Adrenal gland (tissue), 9 donors: ENCODE measurements at regions not wholly inside any gene's neighbourhood (a gene's known extent, or its start where the extent isn't known, plus 50 kb on each side); places are given as distances from the start of the nearest gene placed in this dataset.
"Not testable (repeated sequence)": the region's sequence is repeated elsewhere in the genome, so short reads cannot be mapped to it uniquely, and the experiment has no call there.

Source experiments
- DNase-seq, 7 donors: peaks; one replicate each; pipeline ENCODE4 v3.0.0-alpha.2; 2019 to 2020
- H3K27ac ChIP-seq, 5 donors: fragments of 200-600 bp; sonication (generic) in 4 of 5; 1 replicate in 3 of 5; 2 replicates in 2 of 5; pipeline versions ENCODE4 v1.5.1 to v1.8.0; 2016 to 2020; ENCODE audit warnings: mild to moderate bottlenecking in 1 of 5
- H3K27me3 ChIP-seq: fragments of 200-600 bp; 2 replicates; pipeline ENCODE4 v1.8.0; 2021
- H3K36me3 ChIP-seq, 2 donors: fragments of 200-600 bp; replicated peaks in 1 of 2; 1 replicate in 1 of 2; 2 replicates in 1 of 2; pipeline versions ENCODE4 v1.5.1 to v1.8.0; 2018 to 2022
- H3K4me1 ChIP-seq, 2 donors: fragments of 200-600 bp; replicated peaks in 1 of 2; 1 replicate in 1 of 2; 2 replicates in 1 of 2; pipeline versions ENCODE4 v1.5.1 to v1.8.0; 2018 to 2021
- H3K4me3 ChIP-seq, 4 donors: fragments of 200-600 bp; sonication (generic) in 3 of 4; one replicate each; pipeline ENCODE4 v1.5.1; 2016 to 2018
- H3K9me3 ChIP-seq, 3 donors: fragments of 200-600 bp; sonication (generic) in 1 of 3; replicated peaks in 1 of 3; 1 replicate in 2 of 3; 2 replicates in 1 of 3; pipeline versions ENCODE4 v1.5.1 to v1.8.0; 2016 to 2021
- POLR2A ChIP-seq, 2 donors: fragments of 450-650 bp; IDR thresholded peaks; one replicate each; pipeline ENCODE4 v1.6.1; 2017; ENCODE audit warnings: antibody characterized with exemption in 2 of 2, mild to moderate bottlenecking in 2 of 2, moderate library complexity in 1 of 2
- WGBS, 4 donors: extraction: QIAGEN DNeasy Blood & Tissue Kit in 2 of 4; methylation state at CpG; one replicate each; pipeline versions ENCODE4 v1.1.5 to v1.1.7; 2013 to 2017; 5-methylcytosine and 5-hydroxymethylcytosine counted together
- intact Hi-C, 2 donors: fragments of 100-400 bp; cut with DNase I; formaldehyde crosslinking; loops; one replicate each; pipeline versions ENCODE4 v1.14.1 to v1.15.0; 2022 to 2023
- TF ChIP-seq, protein P1 (sequence below), 6 experiments: fragments of 450-650 bp in 4 of 6; fragments of 200-600 bp in 2 of 6; sonication (generic) in 1 of 6; IDR thresholded peaks; 1 replicate in 5 of 6; 2 replicates in 1 of 6; pipeline versions ENCODE4 v1.5.1 to v1.8.0; 2016 to 2021; ENCODE audit warnings: antibody characterized with exemption in 6 of 6, mild to moderate bottlenecking in 2 of 6, moderate library complexity in 1 of 6
- donor health status: healthy with polysubstance abuse.
- donor health status: Bipolar disorder and iron deficiency.
- donor health status: DM: yes; HTN: yes; CAD: no.
- donor health status: DM: no; HTN: no; CAD: no.
- donor health status: DM: no; HTN: no; CAD: no.

DNA sequence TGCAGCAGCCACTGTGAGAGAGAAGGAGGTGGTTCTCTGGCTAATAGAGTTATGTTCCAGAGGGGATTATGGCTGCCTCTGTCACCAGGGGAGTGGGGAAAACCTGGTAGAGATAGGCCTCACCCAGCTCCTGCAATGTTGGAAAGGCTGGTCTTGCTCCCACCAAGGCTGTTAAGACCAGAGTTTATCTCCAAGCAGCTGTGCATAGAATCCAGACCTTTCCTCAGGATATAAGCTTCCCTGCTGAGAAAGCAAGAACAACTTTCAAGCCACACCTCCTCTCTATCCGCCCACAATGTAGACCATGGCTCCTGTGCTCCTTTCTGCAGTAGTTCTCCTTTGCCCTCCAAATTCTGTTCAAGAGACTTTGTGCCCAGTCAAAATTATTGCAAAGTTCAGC, 1375.4 kb downstream of the REEP3 start:
- H3K27me3 ChIP-seq = no peaks in the 10 kb centered on the region
- intact Hi-C loops = no loop called here
- no peak overlapping the region for H3K27ac ChIP-seq
- H3K9me3 ChIP-seq = no peaks in the 10 kb centered on the region
- no peak for DNase-seq
- no peaks in the 10 kb centered on the region for H3K36me3 ChIP-seq
- no peaks in the 10 kb centered on the region for H3K4me1 ChIP-seq
- 77 to 100% (median 84%) methylated on average over 1 of the region's 1 CpG for WGBS, 4 donors
- no peak overlapping the region for H3K4me3 ChIP-seq
- no peak for TF ChIP-seq POLR2A (IDR thresholded peaks at IDR 0.05)
- TF ChIP-seq, protein P1, sequence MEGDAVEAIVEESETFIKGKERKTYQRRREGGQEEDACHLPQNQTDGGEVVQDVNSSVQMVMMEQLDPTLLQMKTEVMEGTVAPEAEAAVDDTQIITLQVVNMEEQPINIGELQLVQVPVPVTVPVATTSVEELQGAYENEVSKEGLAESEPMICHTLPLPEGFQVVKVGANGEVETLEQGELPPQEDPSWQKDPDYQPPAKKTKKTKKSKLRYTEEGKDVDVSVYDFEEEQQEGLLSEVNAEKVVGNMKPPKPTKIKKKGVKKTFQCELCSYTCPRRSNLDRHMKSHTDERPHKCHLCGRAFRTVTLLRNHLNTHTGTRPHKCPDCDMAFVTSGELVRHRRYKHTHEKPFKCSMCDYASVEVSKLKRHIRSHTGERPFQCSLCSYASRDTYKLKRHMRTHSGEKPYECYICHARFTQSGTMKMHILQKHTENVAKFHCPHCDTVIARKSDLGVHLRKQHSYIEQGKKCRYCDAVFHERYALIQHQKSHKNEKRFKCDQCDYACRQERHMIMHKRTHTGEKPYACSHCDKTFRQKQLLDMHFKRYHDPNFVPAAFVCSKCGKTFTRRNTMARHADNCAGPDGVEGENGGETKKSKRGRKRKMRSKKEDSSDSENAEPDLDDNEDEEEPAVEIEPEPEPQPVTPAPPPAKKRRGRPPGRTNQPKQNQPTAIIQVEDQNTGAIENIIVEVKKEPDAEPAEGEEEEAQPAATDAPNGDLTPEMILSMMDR (IDR thresholded peaks at IDR 0.05) = no peak

DNA sequence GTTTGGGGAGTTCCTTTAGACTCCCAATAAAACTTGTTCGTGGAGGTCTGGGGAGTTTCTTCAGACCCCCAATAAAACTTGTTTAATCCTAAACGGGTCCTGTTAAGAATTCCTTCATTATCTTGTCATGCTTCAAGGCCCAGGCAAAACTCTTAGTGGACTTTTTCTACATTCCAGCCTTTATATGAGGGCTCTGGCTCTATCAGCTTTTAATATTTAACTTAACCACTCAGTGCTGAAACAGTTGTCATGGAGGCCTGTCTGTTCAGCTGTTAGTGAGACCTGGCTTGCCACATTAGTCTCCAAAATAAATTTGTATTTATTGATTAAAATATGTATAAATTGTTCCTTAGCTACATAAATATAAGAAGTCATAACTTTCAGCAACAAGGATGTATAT, 1385.1 kb downstream of the REEP3 start:
- H3K4me1 ChIP-seq, H3K27me3 ChIP-seq, H3K9me3 ChIP-seq, DNase-seq, intact Hi-C loops, H3K4me3 ChIP-seq, H3K27ac ChIP-seq, H3K36me3 ChIP-seq: not testable (repeated sequence)
- WGBS, 4 donors = 36 to 51% (median 45%) methylated on average over 2 of the region's 2 CpGs

DNA sequence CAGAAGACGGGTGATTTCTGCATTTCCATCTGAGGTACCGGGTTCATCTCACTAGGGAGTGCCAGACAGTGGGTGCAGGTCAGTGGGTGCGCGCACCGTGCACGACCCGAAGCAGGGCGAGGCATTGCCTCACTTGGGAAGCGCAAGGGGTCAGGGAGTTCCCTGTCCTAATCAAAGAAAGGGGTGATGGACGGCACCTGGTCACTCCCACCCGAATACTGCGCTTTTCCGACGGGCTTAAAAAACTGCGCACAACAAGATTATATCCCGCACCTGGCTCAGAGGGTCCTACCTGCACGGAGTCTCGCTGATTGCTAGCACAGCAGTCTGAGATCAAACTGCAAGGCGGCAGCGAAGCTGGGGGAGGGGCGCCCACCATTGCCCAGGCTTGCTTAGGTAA, 1403.1 kb downstream of the REEP3 start:
- H3K27ac ChIP-seq, H3K4me1 ChIP-seq, DNase-seq, H3K4me3 ChIP-seq, H3K36me3 ChIP-seq, intact Hi-C loops, H3K27me3 ChIP-seq, H3K9me3 ChIP-seq: not testable (repeated sequence)
- 47 to 72% (median 57%) methylated on average over 20 to 21 of the region's 21 CpGs for WGBS, 4 donors

DNA sequence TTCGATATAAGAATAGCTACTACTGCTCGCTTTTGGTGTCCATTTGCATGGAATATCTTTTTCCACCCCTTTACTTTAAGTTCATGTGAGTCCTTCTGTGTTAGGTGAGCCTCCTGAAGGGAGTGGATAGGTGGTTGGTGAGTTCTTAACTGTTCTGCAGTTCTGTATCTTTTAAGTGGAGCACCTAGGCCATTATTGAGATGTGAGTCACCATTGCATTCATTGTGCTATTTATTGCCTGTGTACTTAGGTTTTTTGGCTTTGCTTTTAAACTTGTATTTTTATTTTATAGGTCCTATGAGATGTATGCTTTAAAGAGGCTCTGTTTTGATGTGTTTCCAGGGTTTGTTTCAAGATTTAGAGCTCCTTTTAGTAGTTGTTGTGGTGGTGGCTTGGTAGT, 1430.8 kb downstream of the REEP3 start:
- WGBS, 4 donors = 76 to 84% (median 81%) methylated on average over 2 of the region's 2 CpGs
- H3K36me3 ChIP-seq = no peaks in the 10 kb centered on the region

DNA sequence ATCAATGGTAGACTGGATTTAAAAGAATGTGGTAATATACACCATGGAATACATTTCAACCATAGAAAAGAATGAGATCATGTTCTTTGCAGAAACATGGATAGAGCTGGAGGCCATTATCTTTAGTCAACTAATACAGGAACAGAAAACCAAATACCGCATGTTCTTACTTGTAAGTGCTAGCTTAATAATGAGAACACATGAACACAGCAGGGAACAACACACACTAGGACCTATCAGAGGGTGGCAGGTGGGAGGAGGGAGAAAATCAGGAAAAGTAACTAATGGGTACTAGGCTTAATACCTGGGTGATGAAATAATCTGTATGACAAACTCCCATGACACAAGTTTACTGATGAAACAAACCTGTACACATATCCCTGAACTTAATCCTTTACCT, 1435.2 kb downstream of the REEP3 start:
- Histone ChIP-seq H3K4me1 (no peaks in the 10 kb centered on the region), H3K27me3 (no peaks in the 10 kb centered on the region), H3K4me3 (no peak overlapping the region), H3K9me3 (no peaks in the 10 kb centered on the region), H3K36me3 (no peaks in the 10 kb centered on the region), H3K27ac (no peak overlapping the region)
- intact Hi-C loops = no loop called here
- DNase-seq = no peak
- no peak for TF ChIP-seq POLR2A (IDR thresholded peaks at IDR 0.05)
- TF ChIP-seq, protein P1 (IDR thresholded peaks at IDR 0.05) = no peak
- 84 to 90% (median 86%) methylated on average over 1 of the region's 1 CpG for WGBS, 4 donors

More for the DNA sequence above, 1430.8 kb downstream of the REEP3 start:
- Histone ChIP-seq H3K27me3 (no peaks in the 10 kb centered on the region), H3K4me1 (no peaks in the 10 kb centered on the region), H3K4me3 (no peak overlapping the region), H3K27ac (no peak overlapping the region), H3K9me3 (no peaks in the 10 kb centered on the region)
- intact Hi-C loops = no loop called here
- TF ChIP-seq, protein P1 (IDR thresholded peaks at IDR 0.05) = no peak
- TF ChIP-seq POLR2A (IDR thresholded peaks at IDR 0.05) = no peak
- no peak for DNase-seq
